ENCODE measurements at regions not wholly inside any gene's neighbourhood (a gene's known extent, or its start where the extent isn't known, plus 50 kb on each side); places are given as distances from the start of the nearest gene placed in this dataset.
A peak's percentile ranks its signal among the peaks of the same experiment; 100 is the strongest.
"Not testable (repeated sequence)": the region's sequence is repeated elsewhere in the genome, so short reads cannot be mapped to it uniquely, and the experiment has no call there.

- DNase-seq = no peak
- H3K4me3 ChIP-seq = no peak overlapping the region
- H3K27ac ChIP-seq = no peak overlapping the region
- TF ChIP-seq, protein P1, sequence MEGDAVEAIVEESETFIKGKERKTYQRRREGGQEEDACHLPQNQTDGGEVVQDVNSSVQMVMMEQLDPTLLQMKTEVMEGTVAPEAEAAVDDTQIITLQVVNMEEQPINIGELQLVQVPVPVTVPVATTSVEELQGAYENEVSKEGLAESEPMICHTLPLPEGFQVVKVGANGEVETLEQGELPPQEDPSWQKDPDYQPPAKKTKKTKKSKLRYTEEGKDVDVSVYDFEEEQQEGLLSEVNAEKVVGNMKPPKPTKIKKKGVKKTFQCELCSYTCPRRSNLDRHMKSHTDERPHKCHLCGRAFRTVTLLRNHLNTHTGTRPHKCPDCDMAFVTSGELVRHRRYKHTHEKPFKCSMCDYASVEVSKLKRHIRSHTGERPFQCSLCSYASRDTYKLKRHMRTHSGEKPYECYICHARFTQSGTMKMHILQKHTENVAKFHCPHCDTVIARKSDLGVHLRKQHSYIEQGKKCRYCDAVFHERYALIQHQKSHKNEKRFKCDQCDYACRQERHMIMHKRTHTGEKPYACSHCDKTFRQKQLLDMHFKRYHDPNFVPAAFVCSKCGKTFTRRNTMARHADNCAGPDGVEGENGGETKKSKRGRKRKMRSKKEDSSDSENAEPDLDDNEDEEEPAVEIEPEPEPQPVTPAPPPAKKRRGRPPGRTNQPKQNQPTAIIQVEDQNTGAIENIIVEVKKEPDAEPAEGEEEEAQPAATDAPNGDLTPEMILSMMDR (IDR thresholded peaks at IDR 0.05) = peak in 1 of 2 experiments; percentile 22
- H3K27me3 ChIP-seq = no peaks in the 10 kb centered on the region
- H3K9me3 ChIP-seq = peaks cover 0 to 4% (median 0%) of the 10 kb centered on the region in 3 donors
- no peaks in the 10 kb centered on the region for H3K36me3 ChIP-seq
- intact Hi-C loops (cut with DNase I; ENCODE audit: low total_unique reads) = no loop called here
- no peaks in the 10 kb centered on the region for H3K4me1 ChIP-seq
Observed at GRCh38 chr3:71987089-71987735, 202.3 kb upstream of the PROK2 start.

- TF ChIP-seq, protein P1 (IDR thresholded peaks at IDR 0.05) = no peak
- H3K4me1 ChIP-seq = no peaks in the 10 kb centered on the region
- peaks cover 0 to 4% (median 0%) of the 10 kb centered on the region in 3 donors for H3K9me3 ChIP-seq
- no peaks in the 10 kb centered on the region for H3K36me3 ChIP-seq
- H3K27me3 ChIP-seq = no peaks in the 10 kb centered on the region
- H3K4me3 ChIP-seq = no peak overlapping the region
- DNase-seq = no peak
- intact Hi-C loops (cut with DNase I; ENCODE audit: low total_unique reads) = no loop called here
- no peak overlapping the region for H3K27ac ChIP-seq
Observed at GRCh38 chr3:71986606-71987005, 201.7 kb upstream of the PROK2 start.

DNA sequence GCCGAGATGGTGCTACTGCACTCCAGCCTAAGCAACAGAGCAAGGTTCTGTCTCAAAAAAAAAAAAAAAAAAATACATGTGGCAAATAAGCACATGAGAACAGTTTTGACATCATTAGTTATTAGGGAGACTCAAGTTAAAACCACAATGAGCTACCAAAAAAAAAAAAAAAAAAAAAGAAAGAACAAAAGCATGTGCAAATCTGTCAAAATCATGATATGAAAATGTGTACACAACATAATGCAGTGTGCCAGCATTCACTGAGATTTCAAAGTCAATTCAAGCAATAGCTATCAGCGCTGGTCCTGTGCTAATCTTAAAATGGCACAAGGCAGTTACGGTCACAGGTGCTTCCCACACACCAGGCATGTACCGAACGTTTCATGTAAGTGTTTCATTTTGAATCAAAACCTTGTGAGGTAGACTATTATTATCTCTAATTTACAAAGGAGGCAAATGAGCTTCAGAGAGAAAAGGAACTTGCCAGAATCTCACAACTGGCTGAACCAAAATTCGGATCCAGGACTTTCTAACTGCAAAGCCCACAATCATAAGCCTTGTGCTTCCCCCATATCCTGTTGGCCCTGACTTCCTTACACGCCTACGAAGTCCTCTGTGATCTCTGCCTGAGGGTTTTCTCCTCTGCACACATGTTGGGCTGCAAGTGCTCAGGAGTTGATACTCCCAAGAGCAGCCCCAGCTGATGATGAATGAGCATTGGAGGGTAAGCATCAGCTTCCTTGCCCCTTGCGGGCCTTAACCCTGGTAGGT is 200.1 kb upstream of the PROK2 start:
- Histone ChIP-seq H3K9me3 (no peaks in the 10 kb centered on the region), H3K4me3 (no peak overlapping the region), H3K27ac (no peak overlapping the region), H3K36me3 (no peaks in the 10 kb centered on the region), H3K4me1 (no peaks in the 10 kb centered on the region), H3K27me3 (no peaks in the 10 kb centered on the region)
- TF ChIP-seq, protein P1 (IDR thresholded peaks at IDR 0.05) = no peak
- no peak for DNase-seq
- intact Hi-C loops (cut with DNase I; ENCODE audit: low total_unique reads) = no loop called here

- H3K4me3 ChIP-seq = no peak overlapping the region
- no peaks in the 10 kb centered on the region for H3K9me3 ChIP-seq
- no peak for DNase-seq
- H3K36me3 ChIP-seq = no peaks in the 10 kb centered on the region
- H3K27me3 ChIP-seq = peaks cover 0 to 3% of the 10 kb centered on the region in 2 donors
- TF ChIP-seq, protein P1 (IDR thresholded peaks at IDR 0.05) = no peak
- no peaks in the 10 kb centered on the region for H3K4me1 ChIP-seq
- intact Hi-C loops (cut with DNase I; ENCODE audit: low total_unique reads) = no loop called here
- no peak overlapping the region for H3K27ac ChIP-seq
Observed at GRCh38 chr3:71983694-71984093, 198.7 kb upstream of the PROK2 start.

- H3K27me3 ChIP-seq; H3K9me3 ChIP-seq; H3K36me3 ChIP-seq; H3K4me1 ChIP-seq; DNase-seq; H3K27ac ChIP-seq; intact Hi-C loops (cut with DNase I; ENCODE audit: low total_unique reads); H3K4me3 ChIP-seq: not testable (repeated sequence)
Observed at GRCh38 chr3:71982506-71983258, 197.7 kb upstream of the PROK2 start.

GRCh38 chr3:71979175-71979574 is 194.2 kb upstream of the PROK2 start:
- Histone ChIP-seq H3K4me1 (no peaks in the 10 kb centered on the region), H3K36me3 (no peaks in the 10 kb centered on the region), H3K4me3 (no peak overlapping the region), H3K9me3 (peaks cover 0 to 7% (median 0%) of the 10 kb centered on the region in 3 donors), H3K27ac (no peak overlapping the region), H3K27me3 (peaks cover 0 to 17% of the 10 kb centered on the region in 2 donors)
- TF ChIP-seq, protein P1 (IDR thresholded peaks at IDR 0.05) = no peak
- no peak for DNase-seq
- intact Hi-C loops (cut with DNase I; ENCODE audit: low total_unique reads) = no loop called here

Data from tibial artery (tissue), 4 donors.